ENCODE measurements at regions not wholly inside any gene's neighbourhood (a gene's known extent, or its start where the extent isn't known, plus 50 kb on each side); places are given as distances from the start of the nearest gene placed in this dataset.

DNA sequence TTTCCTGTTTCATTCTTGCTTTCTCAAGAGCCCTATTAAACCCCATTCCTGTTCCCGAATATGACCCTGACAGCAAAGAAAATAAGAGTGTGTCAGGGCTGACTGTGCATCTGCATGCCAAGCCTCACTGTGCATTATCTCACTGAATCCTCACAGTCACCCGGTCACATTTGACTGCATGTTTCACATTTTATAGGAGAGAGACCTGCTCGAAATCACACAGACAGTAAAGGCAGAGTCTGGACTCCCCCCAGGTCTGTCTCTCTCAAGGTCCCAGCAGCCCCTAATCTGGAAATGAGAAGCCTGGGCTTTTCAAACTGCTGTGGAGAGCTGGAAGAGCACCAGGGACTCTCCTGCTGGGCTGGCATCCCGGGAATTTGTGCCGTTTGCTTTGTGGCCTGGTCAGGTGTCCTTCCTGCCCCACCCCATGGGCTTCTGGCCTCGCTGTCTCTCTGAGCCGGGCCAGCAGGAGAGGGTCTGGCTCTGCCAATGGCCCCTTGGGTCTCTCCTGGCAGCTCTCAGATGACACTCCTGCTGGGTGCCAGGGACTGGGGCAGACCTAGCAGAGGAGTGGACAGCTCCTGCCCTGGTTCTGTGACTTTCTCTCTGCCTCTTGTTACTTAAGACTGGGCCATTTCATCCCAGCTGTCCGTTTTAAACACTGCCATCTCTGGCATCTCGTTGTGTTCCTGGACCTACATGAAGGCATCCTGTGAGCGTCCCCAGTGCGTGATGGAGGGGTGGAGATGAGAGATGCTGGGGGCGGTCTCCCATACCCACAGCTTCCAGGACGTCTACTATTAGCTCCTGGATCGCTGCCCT, 173.6 kb downstream of the ARHGAP12 start:
- peak overlapping the region; percentile 64 to 77 (median 68) for H3K27ac ChIP-seq
- ATAC-seq (peak; percentile 19), DNase-seq (peak; percentile 55 to 67 (median 63))
- TF ChIP-seq POLR2A (IDR thresholded peaks at IDR 0.05), result peak in 2 of 3 donors; percentile 34
- TF ChIP-seq, protein P1, sequence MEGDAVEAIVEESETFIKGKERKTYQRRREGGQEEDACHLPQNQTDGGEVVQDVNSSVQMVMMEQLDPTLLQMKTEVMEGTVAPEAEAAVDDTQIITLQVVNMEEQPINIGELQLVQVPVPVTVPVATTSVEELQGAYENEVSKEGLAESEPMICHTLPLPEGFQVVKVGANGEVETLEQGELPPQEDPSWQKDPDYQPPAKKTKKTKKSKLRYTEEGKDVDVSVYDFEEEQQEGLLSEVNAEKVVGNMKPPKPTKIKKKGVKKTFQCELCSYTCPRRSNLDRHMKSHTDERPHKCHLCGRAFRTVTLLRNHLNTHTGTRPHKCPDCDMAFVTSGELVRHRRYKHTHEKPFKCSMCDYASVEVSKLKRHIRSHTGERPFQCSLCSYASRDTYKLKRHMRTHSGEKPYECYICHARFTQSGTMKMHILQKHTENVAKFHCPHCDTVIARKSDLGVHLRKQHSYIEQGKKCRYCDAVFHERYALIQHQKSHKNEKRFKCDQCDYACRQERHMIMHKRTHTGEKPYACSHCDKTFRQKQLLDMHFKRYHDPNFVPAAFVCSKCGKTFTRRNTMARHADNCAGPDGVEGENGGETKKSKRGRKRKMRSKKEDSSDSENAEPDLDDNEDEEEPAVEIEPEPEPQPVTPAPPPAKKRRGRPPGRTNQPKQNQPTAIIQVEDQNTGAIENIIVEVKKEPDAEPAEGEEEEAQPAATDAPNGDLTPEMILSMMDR (IDR thresholded peaks at IDR 0.05), result no peak
- H3K27me3 ChIP-seq, result no peaks in the 10 kb centered on the region
- no peaks in the 10 kb centered on the region for H3K36me3 ChIP-seq (replicated peaks in 1 of 2; ENCODE audit: insufficient read depth in 1 of 2, low read depth in 2 of 2)
- peaks cover 37% of the 10 kb centered on the region for H3K4me1 ChIP-seq
- 36 to 37% methylated on average over 11 to 14 of the region's 14 CpGs for WGBS, 2 donors
- intact Hi-C loops (cut with DNase I), result no loop called here
- H3K9me3 ChIP-seq, result no peaks in the 10 kb centered on the region
- no peak overlapping the region for H3K4me3 ChIP-seq

DNA sequence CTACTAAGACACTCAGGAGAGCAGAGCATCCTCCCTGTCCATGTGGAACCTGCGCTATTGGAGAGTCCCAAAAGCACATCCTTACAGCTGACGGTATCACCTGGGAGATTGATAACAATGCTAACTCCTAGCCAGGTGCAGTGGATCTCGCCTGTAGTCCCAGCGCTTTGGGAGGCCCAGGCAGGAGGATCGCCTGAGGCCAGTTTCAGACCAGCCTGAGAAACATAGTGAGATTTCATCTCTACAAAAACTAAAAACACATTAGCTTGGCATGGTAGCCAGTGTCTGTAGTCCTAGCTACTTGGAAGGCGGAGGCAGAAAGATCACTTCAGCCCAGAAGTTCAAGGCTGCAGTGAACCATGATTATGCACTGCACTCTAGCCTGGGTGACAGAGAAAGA, 174.9 kb downstream of the ARHGAP12 start:
- no peaks in the 10 kb centered on the region for H3K36me3 ChIP-seq (replicated peaks in 1 of 2; ENCODE audit: insufficient read depth in 1 of 2, low read depth in 2 of 2)
- intact Hi-C loops (cut with DNase I), result no loop called here
- DNase-seq, result no peak
- H3K27ac ChIP-seq, result peak overlapping the region in 1 of 4 donors; percentile 77
- H3K9me3 ChIP-seq, result no peaks in the 10 kb centered on the region
- no peaks in the 10 kb centered on the region for H3K27me3 ChIP-seq
- TF ChIP-seq POLR2A (IDR thresholded peaks at IDR 0.05), result no peak
- TF ChIP-seq, protein P1 (IDR thresholded peaks at IDR 0.05), result no peak
- peaks cover 51% of the 10 kb centered on the region for H3K4me1 ChIP-seq
- WGBS, 2 donors, result 92 to 93% methylated on average over 5 to 6 of the region's 6 CpGs
- H3K4me3 ChIP-seq, result no peak overlapping the region
- ATAC-seq, result no peak

DNA sequence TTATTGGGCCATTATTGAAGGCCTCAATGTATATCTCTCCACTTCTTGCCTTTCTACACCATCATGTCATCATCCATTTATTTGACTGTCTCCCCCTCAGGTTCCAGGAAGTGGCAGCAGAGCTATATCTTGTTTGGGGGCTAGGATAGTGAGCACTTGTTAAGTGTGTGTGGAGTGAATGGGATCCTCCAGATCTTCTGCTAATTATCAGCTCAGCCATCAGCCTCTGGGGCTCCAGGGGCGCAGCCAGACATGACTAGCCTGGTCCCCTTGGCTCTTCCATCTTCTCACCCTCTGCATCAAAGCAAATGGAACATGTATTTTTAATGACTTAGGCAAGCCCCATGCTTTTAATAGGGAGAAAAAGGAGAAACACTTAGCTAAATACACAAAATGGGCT, 176.5 kb downstream of the ARHGAP12 start:
- Histone ChIP-seq H3K27ac (no peak overlapping the region), H3K4me3 (no peak overlapping the region), H3K27me3 (no peaks in the 10 kb centered on the region), H3K9me3 (no peaks in the 10 kb centered on the region), H3K4me1 (peaks cover 44% of the 10 kb centered on the region), H3K36me3 (replicated peaks in 1 of 2; ENCODE audit: insufficient read depth in 1 of 2, low read depth in 2 of 2) (no peaks in the 10 kb centered on the region)
- WGBS, 2 donors, result 95 to 100% methylated on average over 1 of the region's 1 CpG
- intact Hi-C loops (cut with DNase I), result no loop called here
- no peak for DNase-seq
- TF ChIP-seq, protein P1 (IDR thresholded peaks at IDR 0.05), result no peak
- no peak for TF ChIP-seq POLR2A (IDR thresholded peaks at IDR 0.05)
- ATAC-seq, result no peak

DNA sequence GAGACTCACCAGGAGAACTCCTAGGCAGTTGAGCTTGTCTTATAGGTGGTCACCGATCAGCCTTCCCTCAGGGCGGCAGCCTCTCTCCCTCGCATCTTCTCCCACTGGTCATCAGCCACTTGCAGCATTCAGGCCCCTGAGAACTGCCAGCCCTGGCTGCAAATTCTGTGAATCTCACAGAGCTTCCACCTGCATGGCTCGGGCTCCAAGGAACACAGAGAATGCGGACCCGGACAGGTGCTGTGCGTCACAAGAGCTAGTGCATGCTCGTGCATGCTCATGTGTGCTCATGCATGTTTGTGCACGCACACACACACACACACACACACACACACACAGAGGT, 176.9 kb downstream of the ARHGAP12 start:
- no peak for ATAC-seq
- 75 to 90% methylated on average over 8 to 9 of the region's 9 CpGs for WGBS, 2 donors
- H3K9me3 ChIP-seq, result no peaks in the 10 kb centered on the region
- intact Hi-C loops (cut with DNase I), result no loop called here
- peaks cover 44% of the 10 kb centered on the region for H3K4me1 ChIP-seq
- TF ChIP-seq POLR2A (IDR thresholded peaks at IDR 0.05), result no peak
- TF ChIP-seq, protein P1 (IDR thresholded peaks at IDR 0.05), result no peak
- peak overlapping the region in 1 of 4 donors; percentile 20 for H3K27ac ChIP-seq
- DNase-seq, result no peak
- no peaks in the 10 kb centered on the region for H3K27me3 ChIP-seq
- H3K4me3 ChIP-seq, result no peak overlapping the region
- H3K36me3 ChIP-seq (replicated peaks in 1 of 2; ENCODE audit: insufficient read depth in 1 of 2, low read depth in 2 of 2), result no peaks in the 10 kb centered on the region

Data from body of pancreas (tissue), 4 donors.